GM21515 (cell line): ENCODE measurements at regions not wholly inside any gene's neighbourhood (a gene's known extent, or its start where the extent isn't known, plus 50 kb on each side); places are given as distances from the start of the nearest gene placed in this dataset.

Experiments
- ATAC-seq: cut with Tn5 transposase; IDR thresholded peaks from one replicate; pipeline ENCODE4 v1.9.1; 2021; ENCODE audit not compliant: unreplicated experiment

- peak; percentile 98 for ATAC-seq
Measured at GRCh38 chr16:79770244-79771064, 169.9 kb upstream of the MAF start.

DNA sequence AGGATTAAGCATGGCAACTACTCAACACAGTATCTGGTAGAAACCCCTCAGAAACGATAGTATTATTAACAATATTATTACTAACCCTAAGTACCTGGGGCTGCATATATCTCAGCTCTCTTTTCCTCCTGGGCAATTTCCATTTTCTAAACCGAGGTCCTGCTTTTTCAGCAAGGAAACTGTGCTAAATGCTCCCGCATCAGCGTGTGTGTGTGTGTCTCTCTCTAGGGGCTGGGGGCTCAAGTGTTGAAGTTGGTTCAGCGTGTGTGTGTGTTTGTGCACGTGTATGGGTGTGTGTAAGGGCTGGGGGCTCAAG is 169.3 kb upstream of the MAF start:
- ATAC-seq = no peak

GRCh38 chr16:79769270-79769927 is 168.9 kb upstream of the MAF start:
- ATAC-seq = no peak

GRCh38 chr16:79768276-79768970 is 167.9 kb upstream of the MAF start:
- no peak for ATAC-seq

DNA sequence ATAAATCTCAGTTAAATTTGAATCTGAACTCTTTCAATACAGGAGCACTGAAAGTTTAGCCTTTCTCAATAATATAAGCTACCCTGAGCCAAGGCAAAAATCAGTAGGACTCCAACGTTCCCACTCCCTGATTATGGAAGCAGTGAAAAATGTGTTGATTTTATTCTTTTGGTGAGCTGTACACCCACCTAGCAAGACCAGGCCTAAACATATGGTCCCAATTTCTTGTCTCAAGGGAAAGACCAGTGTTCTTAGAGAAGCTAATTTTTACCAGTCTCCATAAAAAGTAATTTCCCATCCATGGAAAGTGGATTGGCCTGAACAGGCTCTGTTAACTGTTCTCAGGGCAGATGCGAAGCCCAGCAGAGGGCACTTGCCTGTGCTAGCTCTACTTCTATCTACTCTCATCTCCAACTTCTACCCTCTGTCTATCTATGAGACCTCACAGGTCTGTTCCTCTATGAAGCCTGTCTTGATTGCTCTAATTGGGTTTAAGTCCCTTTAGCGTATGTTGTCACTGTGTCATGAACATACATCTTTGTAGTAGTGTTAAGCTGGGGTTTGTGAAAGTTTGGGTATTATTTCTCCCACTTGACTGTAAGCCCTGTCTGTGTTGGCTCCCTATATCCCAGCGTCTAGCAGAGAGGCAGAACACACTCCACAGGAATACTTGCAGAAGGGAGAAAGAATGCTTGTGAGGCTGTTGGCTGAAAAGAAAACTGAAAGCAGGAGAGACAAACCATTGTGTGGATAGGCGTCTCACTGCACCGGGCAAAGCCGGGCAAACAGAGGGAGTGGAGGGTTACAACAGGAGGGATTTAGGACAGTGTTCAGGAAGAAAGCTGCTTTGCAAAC is 167.1 kb upstream of the MAF start:
- ATAC-seq = no peak

- no peak for ATAC-seq
Measured at GRCh38 chr16:79765901-79766394, 165.4 kb upstream of the MAF start.

DNA sequence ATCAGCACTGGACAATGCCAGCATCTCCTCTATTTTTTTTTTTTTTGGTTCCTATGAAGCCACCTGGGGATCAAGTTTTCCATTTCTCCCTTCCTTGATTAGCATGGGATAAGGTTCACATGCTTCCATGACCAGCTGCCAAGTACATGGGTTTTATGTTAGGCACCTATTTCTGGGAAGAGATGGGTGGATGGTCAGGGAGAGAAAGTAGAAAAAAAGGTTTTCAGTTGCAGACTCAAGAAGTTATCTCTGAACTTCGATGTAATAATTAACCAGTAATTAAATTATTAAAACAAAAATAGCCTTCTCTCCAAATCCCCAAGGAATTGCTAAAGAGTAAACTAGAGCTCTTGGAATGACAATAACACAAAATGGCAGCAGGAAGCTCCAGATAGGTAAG is 164.9 kb upstream of the MAF start:
- ATAC-seq = no peak

DNA sequence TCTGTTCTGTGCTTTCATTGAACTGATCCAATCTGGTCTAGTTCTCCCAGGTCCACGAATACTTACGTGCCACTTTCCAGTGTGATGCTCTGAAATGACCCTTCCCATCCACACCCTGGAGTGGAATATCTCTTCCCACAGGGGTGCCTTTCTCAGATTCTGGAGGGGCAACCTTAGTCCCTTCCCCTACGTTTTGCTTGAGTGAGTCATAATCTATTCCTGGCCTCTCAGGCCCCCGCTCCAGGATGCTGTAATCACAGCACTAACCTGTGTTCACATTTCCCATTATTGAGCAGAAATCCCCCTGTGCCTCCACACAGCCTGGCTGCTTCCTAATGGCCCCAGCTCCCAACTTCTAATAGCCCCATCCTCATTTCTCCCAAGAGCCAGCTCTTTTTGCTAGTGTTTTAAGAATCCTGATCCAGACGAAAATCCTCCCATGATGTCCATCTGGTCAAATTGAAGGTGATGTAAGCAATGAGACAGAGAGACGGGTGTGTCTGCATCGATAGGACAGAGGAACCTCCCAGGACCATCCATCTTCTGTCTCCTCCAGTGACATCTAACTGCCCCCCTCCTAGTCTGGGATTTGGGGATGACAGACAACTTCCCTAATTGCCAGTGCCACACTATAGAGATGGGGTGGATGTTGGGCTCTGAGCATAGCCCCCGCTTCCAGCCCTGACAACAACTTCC is 164.0 kb upstream of the MAF start:
- ATAC-seq = no peak

DNA sequence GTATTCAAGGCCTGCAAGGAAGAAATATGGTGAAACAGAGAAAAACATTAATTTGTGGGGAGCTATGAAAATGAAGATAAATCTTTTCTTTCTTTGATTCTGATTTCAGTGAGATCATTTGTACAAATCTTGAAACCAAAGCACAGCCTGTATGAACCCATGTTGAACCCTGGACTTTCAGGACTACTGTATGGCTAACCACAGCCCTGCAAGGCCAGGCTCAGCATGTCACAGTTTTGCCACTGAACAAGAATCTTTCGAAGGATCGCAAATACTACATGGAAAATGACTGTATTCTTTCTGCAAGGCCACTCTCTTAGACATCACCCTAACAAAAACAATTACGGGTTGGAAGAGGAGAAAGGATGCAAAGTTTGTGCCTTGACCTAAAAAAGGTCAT is 161.7 kb upstream of the MAF start:
- no peak for ATAC-seq

GRCh38 chr16:79758615-79759346 is 158.2 kb upstream of the MAF start:
- ATAC-seq = no peak

DNA sequence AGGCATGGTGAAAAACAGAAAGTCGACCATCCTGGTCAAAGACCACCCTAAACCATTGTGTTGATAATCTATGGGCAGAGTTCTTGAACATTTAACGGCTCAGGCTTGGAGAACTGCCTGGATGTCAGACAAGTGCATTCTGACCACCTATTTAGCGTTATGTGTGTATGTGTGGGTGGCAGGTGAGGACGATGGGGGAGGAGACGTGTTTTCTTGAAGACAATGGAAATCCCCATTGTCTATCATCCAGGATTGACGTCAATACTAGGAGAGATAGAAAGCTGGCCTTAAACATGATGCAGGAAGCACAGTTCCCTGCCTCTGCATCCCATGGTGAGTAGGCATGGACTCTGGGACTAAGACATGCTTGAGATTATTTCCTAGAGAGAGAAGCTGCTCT is 157.4 kb upstream of the MAF start:
- no peak for ATAC-seq

GRCh38 chr16:79757163-79757562 is 156.6 kb upstream of the MAF start:
- no peak for ATAC-seq

DNA sequence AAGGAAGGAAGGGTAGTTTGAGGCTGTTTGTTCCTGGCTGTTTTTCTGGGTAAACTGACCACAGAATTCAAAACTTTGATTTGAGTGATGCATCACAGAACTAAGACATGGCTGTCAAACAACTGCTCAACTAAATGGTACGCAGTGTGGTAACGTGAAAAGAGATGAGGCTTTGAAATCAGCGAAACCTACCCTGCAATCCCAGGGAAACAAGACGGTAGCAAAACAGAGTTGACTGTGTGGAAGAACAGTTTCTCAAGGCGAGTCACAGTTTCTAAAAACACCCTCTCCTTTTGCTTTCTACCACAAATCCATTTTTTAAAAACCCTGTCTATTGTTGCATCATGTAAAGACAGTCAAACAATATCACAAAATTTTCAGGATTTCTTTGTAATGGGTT is 156.0 kb upstream of the MAF start:
- ATAC-seq = no peak

DNA sequence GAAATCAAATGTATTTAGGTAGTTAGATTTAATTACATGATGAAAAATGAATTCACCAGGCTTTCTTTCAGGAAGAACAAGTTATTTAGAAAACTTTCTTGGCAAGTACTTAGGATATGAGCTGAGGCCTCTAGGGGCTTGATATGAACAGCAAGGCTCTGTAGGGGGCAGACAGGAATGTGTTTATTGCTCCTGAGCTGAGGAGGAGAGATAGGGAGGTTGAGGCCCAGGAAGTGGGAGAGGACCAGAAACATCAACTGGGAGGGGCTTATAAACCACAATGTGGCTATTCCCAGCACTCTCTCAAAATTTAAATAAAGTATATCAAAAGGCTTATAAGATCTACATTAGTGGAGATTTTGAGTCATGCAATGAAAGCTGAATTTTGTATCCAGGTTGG is 154.0 kb upstream of the MAF start:
- ATAC-seq = no peak

DNA sequence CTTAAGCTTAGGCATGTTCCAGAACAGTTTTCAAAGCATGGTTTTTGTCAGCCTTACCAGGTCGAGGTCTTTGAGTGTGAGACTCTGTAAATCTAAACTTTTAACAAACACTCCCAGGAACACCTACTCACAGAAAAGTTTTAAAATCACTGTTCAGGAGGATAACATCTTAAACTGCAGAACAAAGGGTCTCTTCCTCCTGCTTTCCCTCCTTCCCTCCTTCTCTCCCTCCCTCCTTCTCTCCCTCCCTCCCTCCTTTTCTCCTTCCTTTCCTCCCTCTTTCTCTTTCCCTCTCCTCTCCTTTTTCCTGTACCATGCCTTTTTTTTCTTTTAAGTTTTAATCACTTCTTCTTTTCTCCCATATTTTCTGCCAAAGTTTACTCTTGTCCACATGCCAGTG is 153.5 kb upstream of the MAF start:
- no peak for ATAC-seq

- no peak for ATAC-seq
Measured at GRCh38 chr16:79753286-79753685, 152.7 kb upstream of the MAF start.

DNA sequence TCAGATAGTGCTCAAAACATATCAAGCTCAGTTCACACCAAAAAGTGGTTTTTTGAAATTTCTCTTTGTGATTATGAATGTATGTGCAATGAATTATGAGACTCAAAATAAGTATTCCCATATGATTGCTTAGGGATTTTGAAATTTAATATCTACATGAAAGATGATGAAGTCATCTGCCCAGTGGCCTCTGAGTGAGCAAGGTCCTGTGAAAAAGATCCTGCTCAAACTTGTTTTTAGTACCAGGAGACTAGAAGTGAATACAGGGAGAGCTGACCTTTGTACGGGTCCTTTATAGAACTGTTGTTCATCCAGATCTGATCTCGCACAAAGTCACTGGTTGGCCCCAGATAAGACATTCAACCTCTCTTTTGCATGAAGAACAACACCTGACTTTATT is 151.9 kb upstream of the MAF start:
- ATAC-seq = no peak

- ATAC-seq = no peak
Measured at GRCh38 chr16:79751471-79752184, 151.1 kb upstream of the MAF start.

GRCh38 chr16:79750311-79750710 is 149.8 kb upstream of the MAF start:
- no peak for ATAC-seq
